Endothelial cell of umbilical vein (primary cell): ENCODE measurements at regions not wholly inside any gene's neighbourhood (a gene's known extent, or its start where the extent isn't known, plus 50 kb on each side); places are given as distances from the start of the nearest gene placed in this dataset.

Source experiments
- BruUV-seq: library from RNA; stranded (reverse); fragments of 400-500 nt; replicated peaks from 2 replicates; lab custom pipeline; 2021; lab: Mats Ljungman, UMichigan
- CTCF ChIA-PET: fragments of 300-600, 350-600 bp; sonication (Branson Sonifier 250); formaldehyde crosslinking; loops from one replicate; lab custom pipeline; 2021; ENCODE audit warnings: antibody characterized with exemption, inconsistent platforms; lab: Charles Lee
- POLR2A ChIA-PET: fragments of 300-600, 350-600 bp; sonication (Branson Sonifier 250); formaldehyde crosslinking; loops from one replicate; lab custom pipeline; 2021; ENCODE audit warnings: antibody characterized with exemption, inconsistent platforms; lab: Charles Lee
- DNase-seq: peaks from one replicate; pipeline ENCODE4 v3.0.0-alpha.2; 2011; ENCODE audit warnings: low read depth, low spot score
- FAIRE-seq: peaks from 2 replicates; lab custom pipeline; 2011; peaks lifted over from hg19 to GRCh38; lab: Jason Lieb, UNC
- H2AFZ ChIP-seq: 2 replicates; pipeline ENCODE4 v1.6.0; 2012; ENCODE audit warnings: low read depth, low read length, control low read depth, inconsistent platforms
- H3K27ac ChIP-seq: 2 replicates; pipeline ENCODE4 v1.5.1; 2011; ENCODE audit warnings: low read depth, mild to moderate bottlenecking, control low read depth, low read length, moderate library complexity; ENCODE audit not compliant: insufficient read depth
- H3K27me3 ChIP-seq, 2 experiments: 2 replicates each; pipeline versions ENCODE4 v1.6.0 to v1.6.1; 2011; ENCODE audit warnings: low read length in 2 of 2, mixed read lengths in 1 of 2; ENCODE audit not compliant: control insufficient read depth in 2 of 2, insufficient read depth in 2 of 2
- H3K36me3 ChIP-seq, 2 experiments: 2 replicates in 1 of 2; 3 replicates in 1 of 2; pipeline ENCODE4 v1.5.1; 2011; ENCODE audit warnings: low read length in 2 of 2, mild to moderate bottlenecking in 1 of 2, moderate library complexity in 1 of 2; ENCODE audit not compliant: control insufficient read depth in 2 of 2, insufficient read depth in 2 of 2; ENCODE audit errors: extremely low read depth in 1 of 2
- H3K4me1 ChIP-seq: 3 replicates; pipeline ENCODE4 v1.5.1; 2011; ENCODE audit warnings: mild to moderate bottlenecking, low read length; ENCODE audit not compliant: control insufficient read depth, insufficient read depth; ENCODE audit errors: extremely low read depth
- H3K4me2 ChIP-seq: 2 replicates; pipeline ENCODE4 v1.6.1; 2011; ENCODE audit warnings: low read length, control low read depth, mixed read lengths; ENCODE audit not compliant: insufficient read depth
- H3K4me3 ChIP-seq, 3 experiments: fragments of 200-600 bp in 1 of 3; sonication (generic), shearing (Covaris generic) in 1 of 3; replicated peaks in 1 of 3; 2 replicates each; pipeline ENCODE4 v1.5.1; 2011 to 2016; ENCODE audit warnings: control low read depth in 3 of 3, low read length in 3 of 3, mild to moderate bottlenecking in 2 of 3, inconsistent platforms in 1 of 3, low read depth in 1 of 3, moderate library complexity in 1 of 3; ENCODE audit not compliant: insufficient read depth in 1 of 3
- H3K79me2 ChIP-seq: 2 replicates; pipeline ENCODE4 v1.6.0; 2012; ENCODE audit warnings: low read length, inconsistent platforms; ENCODE audit not compliant: control insufficient read depth, insufficient read depth
- H3K9ac ChIP-seq: replicated peaks from 2 replicates; pipeline ENCODE3; 2011; ENCODE audit warnings: low read length, control low read depth; ENCODE audit not compliant: insufficient read depth; ENCODE audit errors: extremely low read depth
- H3K9me1 ChIP-seq: replicated peaks from 3 replicates; pipeline ENCODE4 v1.6.0; 2011; ENCODE audit warnings: mild to moderate bottlenecking, low read length; ENCODE audit not compliant: control insufficient read depth, insufficient read depth; ENCODE audit errors: extremely low read depth
- H3K9me3 ChIP-seq: replicated peaks from 2 replicates; pipeline ENCODE4 v1.5.1; 2012; ENCODE audit warnings: low read length, inconsistent platforms; ENCODE audit not compliant: control insufficient read depth, insufficient read depth
- H4K20me1 ChIP-seq: replicated peaks from 2 replicates; pipeline ENCODE3; 2011; ENCODE audit warnings: mild to moderate bottlenecking, low read length; ENCODE audit not compliant: control insufficient read depth, insufficient read depth; ENCODE audit errors: extremely low read depth
- EZH2 ChIP-seq: IDR thresholded peaks from 2 replicates; pipeline ENCODE4 v1.6.1; 2012; ENCODE audit warnings: borderline replicate concordance, low read depth, mild to moderate bottlenecking, moderate library complexity, low read length, inconsistent platforms; ENCODE audit not compliant: severe bottlenecking
- FOS ChIP-seq: IDR thresholded peaks from 2 replicates; pipeline ENCODE4 v1.6.1; 2011; ENCODE audit warnings: mild to moderate bottlenecking, low read length, moderate library complexity, borderline replicate concordance; ENCODE audit not compliant: insufficient read depth
- GATA2 ChIP-seq: IDR thresholded peaks from 2 replicates; pipeline ENCODE4 v1.7.0; 2011; ENCODE audit warnings: low read depth, mild to moderate bottlenecking, moderate library complexity, mixed read lengths, low read length; ENCODE audit not compliant: insufficient read length, insufficient read depth
- JUN ChIP-seq: IDR thresholded peaks from 2 replicates; pipeline ENCODE4 v1.6.1; 2011; ENCODE audit warnings: borderline replicate concordance, low read depth; ENCODE audit not compliant: insufficient read length, insufficient read depth
- MAX ChIP-seq: IDR thresholded peaks from 2 replicates; pipeline ENCODE4 v1.6.1; 2011; ENCODE audit not compliant: insufficient read depth, insufficient read length
- MYC ChIP-seq: IDR thresholded peaks from one replicate; pipeline ENCODE4 v1.6.1; 2011; ENCODE audit warnings: mild to moderate bottlenecking, low read depth, low read length
- POLR2A ChIP-seq: IDR thresholded peaks from 2 replicates; pipeline ENCODE4 v1.6.1; 2012; ENCODE audit warnings: low read depth, mild to moderate bottlenecking, control low read depth, low read length
- POLR2AphosphoS5 ChIP-seq: IDR thresholded peaks from 2 replicates; pipeline ENCODE4 v1.6.1; 2012; ENCODE audit warnings: low read depth, mild to moderate bottlenecking, control low read depth, low read length, moderate library complexity; ENCODE audit not compliant: insufficient read depth
- dilution Hi-C: fragments of 300-500 bp; cut with MboI; formaldehyde crosslinking; loops from one replicate; pipeline ENCODE4 v1.15.0; 2019; ENCODE audit warnings: low sequenced_read_pairs; ENCODE audit not compliant: extremely low pct_ligation_motif_present
- intact Hi-C: fragments of 100-400 bp; cut with micrococcal nuclease; formaldehyde crosslinking; loops from one replicate; pipeline ENCODE4 v1.10.0; 2022
- TF ChIP-seq, protein P1 (sequence below), 2 donors: IDR thresholded peaks; 1 replicate in 1 of 2; 2 replicates in 1 of 2; pipeline ENCODE4 v1.5.1; 2011; ENCODE audit warnings: low read length in 2 of 2, mild to moderate bottlenecking in 2 of 2, moderate library complexity in 2 of 2, control low read depth in 1 of 2, inconsistent platforms in 1 of 2, low read depth in 1 of 2; ENCODE audit not compliant: insufficient read depth in 1 of 2; ENCODE audit errors: extremely low read depth in 1 of 2

DNA sequence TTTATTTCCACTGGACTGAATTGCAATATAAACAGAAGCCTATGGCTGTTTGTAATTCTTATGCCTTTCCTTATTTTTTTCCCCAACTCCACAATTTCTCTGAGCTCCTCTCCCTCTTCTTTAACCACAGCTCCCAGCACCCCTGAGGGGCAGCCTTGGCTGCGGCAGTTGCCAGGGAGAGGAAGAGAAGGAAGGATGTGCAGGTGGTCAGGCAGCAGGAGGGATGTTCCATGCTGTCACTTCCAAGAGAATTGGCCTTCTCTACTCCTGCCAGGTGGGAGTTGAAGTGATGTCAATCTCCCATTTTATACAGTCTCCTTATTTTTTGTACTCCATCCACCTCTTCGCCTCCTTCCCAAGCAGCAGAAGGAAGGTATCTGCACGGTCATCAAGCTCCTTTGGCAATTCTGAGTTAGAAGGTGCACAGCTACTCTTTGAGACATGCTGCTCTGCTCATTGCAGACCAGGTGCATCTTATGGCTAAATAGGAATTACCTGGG is 343.3 kb upstream of the RPS6KA3 start:
- Histone ChIP-seq H3K27ac (no peak overlapping the region), H3K9me3 (no peaks in the 10 kb centered on the region), H2AFZ (no peak overlapping the region), H3K4me1 (no peaks in the 10 kb centered on the region), H3K36me3 (no peaks in the 10 kb centered on the region), H3K9me1 (no peaks in the 10 kb centered on the region), H3K79me2 (no peaks in the 10 kb centered on the region), H3K27me3 (no peaks in the 10 kb centered on the region), H3K4me2 (no peak overlapping the region), H3K4me3 (no peak overlapping the region), H4K20me1 (no peaks in the 10 kb centered on the region), H3K9ac (no peak overlapping the region)
- POLR2A ChIA-PET: no interaction called here
- no peak for TF ChIP-seq POLR2AphosphoS5
- TF ChIP-seq, protein P1, sequence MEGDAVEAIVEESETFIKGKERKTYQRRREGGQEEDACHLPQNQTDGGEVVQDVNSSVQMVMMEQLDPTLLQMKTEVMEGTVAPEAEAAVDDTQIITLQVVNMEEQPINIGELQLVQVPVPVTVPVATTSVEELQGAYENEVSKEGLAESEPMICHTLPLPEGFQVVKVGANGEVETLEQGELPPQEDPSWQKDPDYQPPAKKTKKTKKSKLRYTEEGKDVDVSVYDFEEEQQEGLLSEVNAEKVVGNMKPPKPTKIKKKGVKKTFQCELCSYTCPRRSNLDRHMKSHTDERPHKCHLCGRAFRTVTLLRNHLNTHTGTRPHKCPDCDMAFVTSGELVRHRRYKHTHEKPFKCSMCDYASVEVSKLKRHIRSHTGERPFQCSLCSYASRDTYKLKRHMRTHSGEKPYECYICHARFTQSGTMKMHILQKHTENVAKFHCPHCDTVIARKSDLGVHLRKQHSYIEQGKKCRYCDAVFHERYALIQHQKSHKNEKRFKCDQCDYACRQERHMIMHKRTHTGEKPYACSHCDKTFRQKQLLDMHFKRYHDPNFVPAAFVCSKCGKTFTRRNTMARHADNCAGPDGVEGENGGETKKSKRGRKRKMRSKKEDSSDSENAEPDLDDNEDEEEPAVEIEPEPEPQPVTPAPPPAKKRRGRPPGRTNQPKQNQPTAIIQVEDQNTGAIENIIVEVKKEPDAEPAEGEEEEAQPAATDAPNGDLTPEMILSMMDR (IDR thresholded peaks at IDR 0.05; ENCODE audit: extremely low read depth in 1 of 2, insufficient read depth in 1 of 2, low read depth in 1 of 2, low read length in 2 of 2): no peak
- TF ChIP-seq GATA2: no peak
- TF ChIP-seq FOS: no peak
- TF ChIP-seq MAX: no peak
- no peak for TF ChIP-seq MYC
- TF ChIP-seq POLR2A: no peak
- TF ChIP-seq EZH2: no peak
- TF ChIP-seq JUN: no peak
- CTCF ChIA-PET: no interaction called here
- FAIRE-seq (no peak), DNase-seq (no peak)
- dilution Hi-C loops (no loop called here), intact Hi-C loops (no loop called here)
- BruUV-seq: no TSS peak
